Suprapubic skin (tissue), 4 donors: ENCODE measurements at regions not wholly inside any gene's neighbourhood (a gene's known extent, or its start where the extent isn't known, plus 50 kb on each side); places are given as distances from the start of the nearest gene placed in this dataset.
A peak's percentile ranks its signal among the peaks of the same experiment; 100 is the strongest.
"Not testable (repeated sequence)": the region's sequence is repeated elsewhere in the genome, so short reads cannot be mapped to it uniquely, and the experiment has no call there.

Experiments used
- DNase-seq, 2 donors: peaks; one replicate each; pipeline ENCODE4 v3.0.0-alpha.2; 2019; ENCODE audit warnings: low spot score in 2 of 2
- H3K27ac ChIP-seq: fragments of 200-600 bp; sonication (generic); one replicate; pipeline ENCODE4 v1.5.1; 2019
- H3K27me3 ChIP-seq: fragments of 200-600 bp; sonication (generic); one replicate; pipeline ENCODE4 v1.5.1; 2019
- H3K36me3 ChIP-seq: fragments of 200-600 bp; sonication (generic); one replicate; pipeline ENCODE4 v1.5.1; 2019
- H3K4me1 ChIP-seq: fragments of 200-600 bp; sonication (generic); one replicate; pipeline ENCODE4 v1.5.1; 2019
- H3K4me3 ChIP-seq: fragments of 200-600 bp; sonication (generic); one replicate; pipeline ENCODE4 v1.5.1; 2019; ENCODE audit warnings: mild to moderate bottlenecking
- H3K9me3 ChIP-seq: fragments of 200-600 bp; sonication (generic); one replicate; pipeline ENCODE4 v1.5.1; 2019
- CTCF ChIP-seq, 2 donors: fragments of 200-600 bp in 1 of 2; fragments of 450-650 bp in 1 of 2; sonication (generic) in 1 of 2; IDR thresholded peaks; one replicate each; pipeline ENCODE4 v1.5.1; 2016 to 2019; ENCODE audit warnings: antibody characterized with exemption in 2 of 2, mild to moderate bottlenecking in 1 of 2, moderate library complexity in 1 of 2
- EP300 ChIP-seq: sonication (generic); formaldehyde crosslinking; IDR thresholded peaks from one replicate; pipeline ENCODE4 v1.6.1; 2017; ENCODE audit warnings: antibody characterized with exemption
- POLR2A ChIP-seq, 2 donors: fragments of 450-650 bp; IDR thresholded peaks; one replicate each; pipeline ENCODE4 v1.6.1; 2017; ENCODE audit warnings: antibody characterized with exemption in 2 of 2, mild to moderate bottlenecking in 2 of 2, moderate library complexity in 2 of 2
- POLR2AphosphoS5 ChIP-seq, 3 donors: sonication (generic); formaldehyde crosslinking; IDR thresholded peaks; one replicate each; pipeline ENCODE4 v1.6.1; 2017; ENCODE audit warnings: antibody characterized with exemption in 3 of 3
- WGBS: methylation state at CpG from one replicate; pipeline ENCODE4 v1.1.5; 2018; 5-methylcytosine and 5-hydroxymethylcytosine counted together

- H3K27ac ChIP-seq = no peak overlapping the region
- H3K9me3 ChIP-seq = no peaks in the 10 kb centered on the region
- H3K36me3 ChIP-seq = no peaks in the 10 kb centered on the region
- H3K4me3 ChIP-seq = no peak overlapping the region
- peaks cover 3% of the 10 kb centered on the region for H3K27me3 ChIP-seq
- WGBS = 80% methylated on average over 11 of the region's 11 CpGs
- TF ChIP-seq CTCF (IDR thresholded peaks at IDR 0.05) (no peak), POLR2AphosphoS5 (IDR thresholded peaks at IDR 0.05) (no peak), EP300 (no peak), POLR2A (IDR thresholded peaks at IDR 0.05) (no peak)
- no peak for DNase-seq
- no peaks in the 10 kb centered on the region for H3K4me1 ChIP-seq
Observed at GRCh38 chr6:125587666-125588632, 161.5 kb upstream of the HEY2 start.

GRCh38 chr6:125591796-125592195 is 157.6 kb upstream of the HEY2 start:
- H3K4me1 ChIP-seq, H3K27me3 ChIP-seq, H3K27ac ChIP-seq, H3K36me3 ChIP-seq, DNase-seq, H3K4me3 ChIP-seq, H3K9me3 ChIP-seq: not testable (repeated sequence)
- WGBS = 88% methylated on average over 3 of the region's 3 CpGs

- Histone ChIP-seq H3K36me3 (no peaks in the 10 kb centered on the region), H3K27ac (no peak overlapping the region), H3K4me3 (no peak overlapping the region), H3K4me1 (peaks cover 5% of the 10 kb centered on the region), H3K27me3 (no peaks in the 10 kb centered on the region), H3K9me3 (no peaks in the 10 kb centered on the region)
- DNase-seq = no peak
- TF ChIP-seq POLR2AphosphoS5 (IDR thresholded peaks at IDR 0.05) (no peak), POLR2A (IDR thresholded peaks at IDR 0.05) (no peak), CTCF (IDR thresholded peaks at IDR 0.05) (no peak), EP300 (no peak)
Observed at GRCh38 chr6:125593746-125594145, 155.7 kb upstream of the HEY2 start.

GRCh38 chr6:125596020-125596419 is 153.4 kb upstream of the HEY2 start:
- Histone ChIP-seq H3K9me3 (no peaks in the 10 kb centered on the region), H3K4me1 (peaks cover 5% of the 10 kb centered on the region), H3K36me3 (no peaks in the 10 kb centered on the region), H3K27me3 (no peaks in the 10 kb centered on the region), H3K27ac (no peak overlapping the region), H3K4me3 (no peak overlapping the region)
- no peak for TF ChIP-seq EP300
- TF ChIP-seq POLR2AphosphoS5 (IDR thresholded peaks at IDR 0.05) = no peak
- no peak for DNase-seq
- 74% methylated on average over 3 of the region's 3 CpGs for WGBS

- no peak overlapping the region for H3K4me3 ChIP-seq
- H3K27me3 ChIP-seq = no peaks in the 10 kb centered on the region
- no peaks in the 10 kb centered on the region for H3K9me3 ChIP-seq
- DNase-seq = no peak
- WGBS = 43% methylated on average over 7 of the region's 7 CpGs
- no peak overlapping the region for H3K27ac ChIP-seq
- peaks cover 5% of the 10 kb centered on the region for H3K4me1 ChIP-seq
- no peak for TF ChIP-seq CTCF (IDR thresholded peaks at IDR 0.05)
- no peak for TF ChIP-seq EP300
- no peak for TF ChIP-seq POLR2AphosphoS5 (IDR thresholded peaks at IDR 0.05)
- no peak for TF ChIP-seq POLR2A (IDR thresholded peaks at IDR 0.05)
- H3K36me3 ChIP-seq = no peaks in the 10 kb centered on the region
Observed at GRCh38 chr6:125597411-125598253, 151.8 kb upstream of the HEY2 start.

- Histone ChIP-seq H3K4me3 (no peak overlapping the region), H3K27me3 (no peaks in the 10 kb centered on the region), H3K36me3 (no peaks in the 10 kb centered on the region), H3K4me1 (peaks cover 5% of the 10 kb centered on the region), H3K9me3 (no peaks in the 10 kb centered on the region), H3K27ac (no peak overlapping the region)
- WGBS = 68% methylated on average over 5 of the region's 5 CpGs
- DNase-seq = peak in 1 of 2 donors; percentile 68
- TF ChIP-seq POLR2A (IDR thresholded peaks at IDR 0.05) (no peak), EP300 (no peak), POLR2AphosphoS5 (IDR thresholded peaks at IDR 0.05) (no peak), CTCF (IDR thresholded peaks at IDR 0.05) (no peak)
Observed at GRCh38 chr6:125598422-125598821, 151.0 kb upstream of the HEY2 start.
